ENCODE measurements at regions not wholly inside any gene's neighbourhood (a gene's known extent, or its start where the extent isn't known, plus 50 kb on each side); places are given as distances from the start of the nearest gene placed in this dataset.

DNA sequence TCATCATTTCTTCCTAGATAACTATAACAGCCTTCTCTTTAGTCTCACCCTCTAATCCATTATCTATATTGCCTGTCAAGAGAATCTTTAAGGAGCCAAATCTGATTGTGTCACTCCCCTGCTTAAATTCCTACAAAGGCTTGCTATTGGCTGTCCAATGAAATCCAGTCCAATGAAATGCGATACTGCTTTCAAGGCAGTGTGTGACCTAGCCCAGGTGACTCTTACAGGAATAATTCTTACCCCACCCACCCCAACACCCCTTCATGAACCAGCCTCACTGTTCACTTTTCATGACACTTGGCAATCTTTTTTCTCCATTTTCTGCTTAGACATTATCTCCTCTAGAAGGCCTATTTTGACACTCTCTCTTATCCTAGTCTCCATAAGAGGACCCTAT, 163.3 kb upstream of the MARCKS start (continued):
- TF ChIP-seq, protein P1, sequence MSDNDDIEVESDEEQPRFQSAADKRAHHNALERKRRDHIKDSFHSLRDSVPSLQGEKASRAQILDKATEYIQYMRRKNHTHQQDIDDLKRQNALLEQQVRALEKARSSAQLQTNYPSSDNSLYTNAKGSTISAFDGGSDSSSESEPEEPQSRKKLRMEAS (IDR thresholded peaks at IDR 0.05; ENCODE audit: low read depth) = no peak
- TF ChIP-seq NRF1 (IDR thresholded peaks at IDR 0.05; ENCODE audit: low read depth, low read length) = no peak
- no peak for TF ChIP-seq TCF12 (IDR thresholded peaks at IDR 0.05)
- TF ChIP-seq RFX5 (IDR thresholded peaks at IDR 0.05; ENCODE audit: low read length) = no peak
- no peak for TF ChIP-seq YY1 (IDR thresholded peaks at IDR 0.05; ENCODE audit: low read depth)
- TF ChIP-seq ELF1 (IDR thresholded peaks at IDR 0.05) = no peak
- no peak for TF ChIP-seq TAF1 (IDR thresholded peaks at IDR 0.05; ENCODE audit: borderline replicate concordance, low read depth, low read length)
- no peak for TF ChIP-seq RXRA (IDR thresholded peaks at IDR 0.05; ENCODE audit: borderline replicate concordance, low read depth)

DNA sequence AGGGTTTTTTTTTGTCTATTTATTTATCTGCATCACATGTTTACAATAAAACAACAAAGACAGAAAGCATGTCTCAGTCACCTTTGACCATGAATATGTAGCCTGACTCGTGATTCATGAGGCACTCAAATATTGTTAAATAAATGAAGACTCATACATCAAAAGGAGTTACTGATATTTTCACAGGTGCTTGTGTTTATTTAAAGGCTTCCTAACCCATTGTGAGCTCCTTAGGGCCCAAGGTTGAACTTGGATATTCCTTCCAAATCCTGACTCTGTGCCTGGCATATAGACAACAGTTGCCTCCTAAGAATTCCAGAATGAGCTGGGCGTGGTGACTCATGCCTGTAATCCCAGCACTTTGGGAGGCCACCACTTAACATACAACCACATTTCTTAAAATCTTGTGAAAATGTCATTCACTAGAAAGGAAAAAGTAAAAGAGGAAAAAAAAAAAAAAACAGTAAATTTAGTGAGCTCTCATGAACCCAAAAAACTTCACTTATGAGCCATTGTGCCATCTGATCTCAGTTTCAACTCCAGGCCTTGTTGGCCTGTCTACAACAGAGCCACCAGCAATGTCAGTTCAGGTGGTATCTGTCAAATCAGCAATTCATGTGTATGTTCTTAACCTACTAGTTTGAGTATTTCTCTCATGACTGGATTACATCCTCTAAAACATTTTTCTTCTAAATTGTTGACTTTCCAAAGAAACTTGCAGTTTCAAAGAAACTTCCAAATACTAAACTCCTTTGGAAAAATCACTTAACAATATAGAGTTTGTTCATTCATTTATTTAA, 162.7 kb upstream of the MARCKS start:
- Histone ChIP-seq H3K9me2 (no peaks in the 10 kb centered on the region), H3K4me3 (ENCODE audit: low read depth in 2 of 2, low read length in 1 of 2) (no peak overlapping the region), H3K36me3 (replicated peaks in 1 of 2; ENCODE audit: control insufficient read depth in 1 of 2, insufficient read depth in 2 of 2, low read length in 1 of 2) (no peaks in the 10 kb centered on the region), H3F3A (replicated peaks; ENCODE audit: insufficient read depth) (peaks cover 17% of the 10 kb centered on the region), H3K9me3 (no peaks in the 10 kb centered on the region), H3K4me1 (ENCODE audit: control insufficient read depth in 1 of 2, insufficient read depth in 2 of 2, low read depth in 1 of 2, low read length in 1 of 2) (no peaks in the 10 kb centered on the region; a peak in 1 of 4 replicates), H3K27me3 (ENCODE audit: insufficient read depth) (no peaks in the 10 kb centered on the region), H3K4me2 (no peak overlapping the region), H3K9ac (no peak overlapping the region), H4K20me1 (ENCODE audit: insufficient read depth) (no peaks in the 10 kb centered on the region), H2AFZ (ENCODE audit: low read depth) (no peak overlapping the region), H3K27ac (ENCODE audit: low read depth in 2 of 2, low read length in 1 of 2) (peak overlapping the region in 1 of 2 experiments; percentile 48; a peak in 2 of 4 replicates), H3K79me2 (ENCODE audit: insufficient read depth) (no peaks in the 10 kb centered on the region)
- TF ChIP-seq RFX5 (IDR thresholded peaks at IDR 0.05; ENCODE audit: low read length) (no peak), FOXJ3 (CRISPR knock-in tag; IDR thresholded peaks at IDR 0.05) (no peak), GABPA (IDR thresholded peaks at IDR 0.05; ENCODE audit: low read depth) (no peak), RCOR1 (IDR thresholded peaks at IDR 0.05; ENCODE audit: low read length) (no peak), YY1 (IDR thresholded peaks at IDR 0.05; ENCODE audit: low read depth) (no peak), FOSL2 (IDR thresholded peaks at IDR 0.05; ENCODE audit: borderline replicate concordance, low read depth) (peak; percentile 46; the same call in 1 of the 2 replicates), NRF1 (IDR thresholded peaks at IDR 0.05; ENCODE audit: low read depth, low read length) (no peak), ELF1 (IDR thresholded peaks at IDR 0.05) (no peak), TCF12 (IDR thresholded peaks at IDR 0.05) (peak; percentile 48), SIN3A (IDR thresholded peaks at IDR 0.05; ENCODE audit: borderline replicate concordance, low read depth, low read length) (no peak)
- TF ChIP-seq, protein P2, sequence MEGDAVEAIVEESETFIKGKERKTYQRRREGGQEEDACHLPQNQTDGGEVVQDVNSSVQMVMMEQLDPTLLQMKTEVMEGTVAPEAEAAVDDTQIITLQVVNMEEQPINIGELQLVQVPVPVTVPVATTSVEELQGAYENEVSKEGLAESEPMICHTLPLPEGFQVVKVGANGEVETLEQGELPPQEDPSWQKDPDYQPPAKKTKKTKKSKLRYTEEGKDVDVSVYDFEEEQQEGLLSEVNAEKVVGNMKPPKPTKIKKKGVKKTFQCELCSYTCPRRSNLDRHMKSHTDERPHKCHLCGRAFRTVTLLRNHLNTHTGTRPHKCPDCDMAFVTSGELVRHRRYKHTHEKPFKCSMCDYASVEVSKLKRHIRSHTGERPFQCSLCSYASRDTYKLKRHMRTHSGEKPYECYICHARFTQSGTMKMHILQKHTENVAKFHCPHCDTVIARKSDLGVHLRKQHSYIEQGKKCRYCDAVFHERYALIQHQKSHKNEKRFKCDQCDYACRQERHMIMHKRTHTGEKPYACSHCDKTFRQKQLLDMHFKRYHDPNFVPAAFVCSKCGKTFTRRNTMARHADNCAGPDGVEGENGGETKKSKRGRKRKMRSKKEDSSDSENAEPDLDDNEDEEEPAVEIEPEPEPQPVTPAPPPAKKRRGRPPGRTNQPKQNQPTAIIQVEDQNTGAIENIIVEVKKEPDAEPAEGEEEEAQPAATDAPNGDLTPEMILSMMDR (IDR thresholded peaks at IDR 0.05) = no peak
- TF ChIP-seq, protein P3, sequence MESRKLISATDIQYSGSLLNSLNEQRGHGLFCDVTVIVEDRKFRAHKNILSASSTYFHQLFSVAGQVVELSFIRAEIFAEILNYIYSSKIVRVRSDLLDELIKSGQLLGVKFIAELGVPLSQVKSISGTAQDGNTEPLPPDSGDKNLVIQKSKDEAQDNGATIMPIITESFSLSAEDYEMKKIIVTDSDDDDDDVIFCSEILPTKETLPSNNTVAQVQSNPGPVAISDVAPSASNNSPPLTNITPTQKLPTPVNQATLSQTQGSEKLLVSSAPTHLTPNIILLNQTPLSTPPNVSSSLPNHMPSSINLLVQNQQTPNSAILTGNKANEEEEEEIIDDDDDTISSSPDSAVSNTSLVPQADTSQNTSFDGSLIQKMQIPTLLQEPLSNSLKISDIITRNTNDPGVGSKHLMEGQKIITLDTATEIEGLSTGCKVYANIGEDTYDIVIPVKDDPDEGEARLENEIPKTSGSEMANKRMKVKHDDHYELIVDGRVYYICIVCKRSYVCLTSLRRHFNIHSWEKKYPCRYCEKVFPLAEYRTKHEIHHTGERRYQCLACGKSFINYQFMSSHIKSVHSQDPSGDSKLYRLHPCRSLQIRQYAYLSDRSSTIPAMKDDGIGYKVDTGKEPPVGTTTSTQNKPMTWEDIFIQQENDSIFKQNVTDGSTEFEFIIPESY (IDR thresholded peaks at IDR 0.05; ENCODE audit: borderline replicate concordance, low read depth) = no peak
- TF ChIP-seq, protein P4, sequence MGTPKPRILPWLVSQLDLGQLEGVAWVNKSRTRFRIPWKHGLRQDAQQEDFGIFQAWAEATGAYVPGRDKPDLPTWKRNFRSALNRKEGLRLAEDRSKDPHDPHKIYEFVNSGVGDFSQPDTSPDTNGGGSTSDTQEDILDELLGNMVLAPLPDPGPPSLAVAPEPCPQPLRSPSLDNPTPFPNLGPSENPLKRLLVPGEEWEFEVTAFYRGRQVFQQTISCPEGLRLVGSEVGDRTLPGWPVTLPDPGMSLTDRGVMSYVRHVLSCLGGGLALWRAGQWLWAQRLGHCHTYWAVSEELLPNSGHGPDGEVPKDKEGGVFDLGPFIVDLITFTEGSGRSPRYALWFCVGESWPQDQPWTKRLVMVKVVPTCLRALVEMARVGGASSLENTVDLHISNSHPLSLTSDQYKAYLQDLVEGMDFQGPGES (IDR thresholded peaks at IDR 0.05; ENCODE audit: low read depth, low read length) = no peak
- TF ChIP-seq, protein P5, sequence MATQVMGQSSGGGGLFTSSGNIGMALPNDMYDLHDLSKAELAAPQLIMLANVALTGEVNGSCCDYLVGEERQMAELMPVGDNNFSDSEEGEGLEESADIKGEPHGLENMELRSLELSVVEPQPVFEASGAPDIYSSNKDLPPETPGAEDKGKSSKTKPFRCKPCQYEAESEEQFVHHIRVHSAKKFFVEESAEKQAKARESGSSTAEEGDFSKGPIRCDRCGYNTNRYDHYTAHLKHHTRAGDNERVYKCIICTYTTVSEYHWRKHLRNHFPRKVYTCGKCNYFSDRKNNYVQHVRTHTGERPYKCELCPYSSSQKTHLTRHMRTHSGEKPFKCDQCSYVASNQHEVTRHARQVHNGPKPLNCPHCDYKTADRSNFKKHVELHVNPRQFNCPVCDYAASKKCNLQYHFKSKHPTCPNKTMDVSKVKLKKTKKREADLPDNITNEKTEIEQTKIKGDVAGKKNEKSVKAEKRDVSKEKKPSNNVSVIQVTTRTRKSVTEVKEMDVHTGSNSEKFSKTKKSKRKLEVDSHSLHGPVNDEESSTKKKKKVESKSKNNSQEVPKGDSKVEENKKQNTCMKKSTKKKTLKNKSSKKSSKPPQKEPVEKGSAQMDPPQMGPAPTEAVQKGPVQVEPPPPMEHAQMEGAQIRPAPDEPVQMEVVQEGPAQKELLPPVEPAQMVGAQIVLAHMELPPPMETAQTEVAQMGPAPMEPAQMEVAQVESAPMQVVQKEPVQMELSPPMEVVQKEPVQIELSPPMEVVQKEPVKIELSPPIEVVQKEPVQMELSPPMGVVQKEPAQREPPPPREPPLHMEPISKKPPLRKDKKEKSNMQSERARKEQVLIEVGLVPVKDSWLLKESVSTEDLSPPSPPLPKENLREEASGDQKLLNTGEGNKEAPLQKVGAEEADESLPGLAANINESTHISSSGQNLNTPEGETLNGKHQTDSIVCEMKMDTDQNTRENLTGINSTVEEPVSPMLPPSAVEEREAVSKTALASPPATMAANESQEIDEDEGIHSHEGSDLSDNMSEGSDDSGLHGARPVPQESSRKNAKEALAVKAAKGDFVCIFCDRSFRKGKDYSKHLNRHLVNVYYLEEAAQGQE (IDR thresholded peaks at IDR 0.05; ENCODE audit: low read depth, low read length) = no peak
- TF ChIP-seq, protein P6, sequence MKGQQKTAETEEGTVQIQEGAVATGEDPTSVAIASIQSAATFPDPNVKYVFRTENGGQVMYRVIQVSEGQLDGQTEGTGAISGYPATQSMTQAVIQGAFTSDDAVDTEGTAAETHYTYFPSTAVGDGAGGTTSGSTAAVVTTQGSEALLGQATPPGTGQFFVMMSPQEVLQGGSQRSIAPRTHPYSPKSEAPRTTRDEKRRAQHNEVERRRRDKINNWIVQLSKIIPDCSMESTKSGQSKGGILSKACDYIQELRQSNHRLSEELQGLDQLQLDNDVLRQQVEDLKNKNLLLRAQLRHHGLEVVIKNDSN (IDR thresholded peaks at IDR 0.05; ENCODE audit: borderline replicate concordance, low read depth) = no peak
- POLR2A ChIA-PET = no interaction called here
- WGBS (ENCODE audit: low lambda C conversion rate) = 63% methylated on average over 2 of the region's 2 CpGs
- CTCF ChIA-PET = interaction anchor here (0.6 kb wide), 1 partner anchor 219 kb away, joined by 3 read pairs; no protein-coding TSS in a partner anchor
- DNase-seq = no peak

Measured in SK-N-SH (cell line).